Uterus (tissue), 3 donors: ENCODE measurements at regions not wholly inside any gene's neighbourhood (a gene's known extent, or its start where the extent isn't known, plus 50 kb on each side); places are given as distances from the start of the nearest gene placed in this dataset.
A peak's percentile ranks its signal among the peaks of the same experiment; 100 is the strongest.

Source experiments
- DNase-seq, 2 donors: peaks; one replicate each; pipeline ENCODE4 v3.0.0-alpha.2; 2019 to 2020
- H3K27ac ChIP-seq, 2 donors: fragments of 200-600 bp; sonication (generic); 1 replicate in 1 of 2; 2 replicates in 1 of 2; pipeline ENCODE4 v1.5.1; 2016 to 2018
- H3K27me3 ChIP-seq, 2 donors: fragments of 200-600 bp; sonication (generic); one replicate each; pipeline ENCODE4 v1.5.1; 2018 to 2019; ENCODE audit warnings: control low read depth in 1 of 2
- H3K36me3 ChIP-seq, 2 donors: fragments of 200-600 bp; sonication (generic); one replicate each; pipeline ENCODE4 v1.5.1; 2019; ENCODE audit warnings: control low read depth in 1 of 2
- H3K4me1 ChIP-seq, 2 donors: fragments of 200-600 bp; sonication (generic); one replicate each; pipeline ENCODE4 v1.5.1; 2018 to 2019; ENCODE audit warnings: control low read depth in 1 of 2
- H3K4me3 ChIP-seq, 2 donors: fragments of 200-600 bp; sonication (generic); 1 replicate in 1 of 2; 2 replicates in 1 of 2; pipeline ENCODE4 v1.5.1; 2018 to 2019; ENCODE audit warnings: mild to moderate bottlenecking in 1 of 2
- H3K9me3 ChIP-seq, 2 donors: fragments of 200-600 bp; sonication (generic); one replicate each; pipeline ENCODE4 v1.5.1; 2019; ENCODE audit warnings: control low read depth in 1 of 2
- CTCF ChIP-seq, 4 experiments: fragments of 200-600 bp in 2 of 4; fragments of 450-650 bp in 2 of 4; sonication (generic) in 2 of 4; IDR thresholded peaks; one replicate each; pipeline ENCODE4 v1.5.1; 2016 to 2019; ENCODE audit warnings: antibody characterized with exemption in 4 of 4, mild to moderate bottlenecking in 2 of 4, moderate library complexity in 1 of 4
- POLR2A ChIP-seq, 2 donors: fragments of 450-650 bp; IDR thresholded peaks; one replicate each; pipeline ENCODE4 v1.6.1; 2016; ENCODE audit warnings: antibody characterized with exemption in 2 of 2, mild to moderate bottlenecking in 1 of 2, moderate library complexity in 1 of 2
- intact Hi-C: fragments of 100-400 bp; cut with DNase I; formaldehyde crosslinking; loops from one replicate; pipeline ENCODE4 v1.15.1; 2023; ENCODE audit warnings: low total_unique reads
- donor health status: DM: yes; HTN: yes; CAD: no.

GRCh38 chr6:56856036-56856580, 98.8 kb upstream of the BEND6 start:
- H3K27me3 ChIP-seq, result no peaks in the 10 kb centered on the region
- H3K4me1 ChIP-seq, result no peaks in the 10 kb centered on the region
- intact Hi-C loops, result loop anchor here (10.0 kb wide), 1 partner anchor 221 kb away; no protein-coding TSS in a partner anchor
- TF ChIP-seq CTCF (IDR thresholded peaks at IDR 0.05) (no peak), POLR2A (IDR thresholded peaks at IDR 0.05) (no peak)
- no peak overlapping the region for H3K4me3 ChIP-seq
- DNase-seq, result no peak
- H3K9me3 ChIP-seq, result no peaks in the 10 kb centered on the region
- H3K27ac ChIP-seq, result no peak overlapping the region
- H3K36me3 ChIP-seq, result no peaks in the 10 kb centered on the region

- no peaks in the 10 kb centered on the region for H3K27me3 ChIP-seq
- DNase-seq, result no peak
Observed at GRCh38 chr6:56854086-56854485, 100.8 kb upstream of the BEND6 start.

GRCh38 chr6:56853541-56853940, 101.4 kb upstream of the BEND6 start:
- DNase-seq, result no peak
- Histone ChIP-seq H3K4me1 (no peaks in the 10 kb centered on the region), H3K27me3 (no peaks in the 10 kb centered on the region), H3K27ac (no peak overlapping the region), H3K36me3 (no peaks in the 10 kb centered on the region), H3K9me3 (no peaks in the 10 kb centered on the region), H3K4me3 (no peak overlapping the region)
- TF ChIP-seq POLR2A (IDR thresholded peaks at IDR 0.05) (no peak), CTCF (IDR thresholded peaks at IDR 0.05) (no peak)
- intact Hi-C loops, result loop anchor here (10.0 kb wide), 1 partner anchor 219 kb away; no protein-coding TSS in a partner anchor

More at GRCh38 chr6:56854086-56854485, 100.8 kb upstream of the BEND6 start:
- no peak overlapping the region for H3K27ac ChIP-seq
- intact Hi-C loops, result loop anchor here (10.0 kb wide), 1 partner anchor 219 kb away; no protein-coding TSS in a partner anchor
- no peaks in the 10 kb centered on the region for H3K4me1 ChIP-seq
- no peak overlapping the region for H3K4me3 ChIP-seq
- no peak for TF ChIP-seq POLR2A (IDR thresholded peaks at IDR 0.05)
- no peak for TF ChIP-seq CTCF (IDR thresholded peaks at IDR 0.05)
- H3K9me3 ChIP-seq, result no peaks in the 10 kb centered on the region
- no peaks in the 10 kb centered on the region for H3K36me3 ChIP-seq

GRCh38 chr6:56852260-56853010, 102.5 kb upstream of the BEND6 start:
- H3K27me3 ChIP-seq, result no peaks in the 10 kb centered on the region
- H3K9me3 ChIP-seq, result no peaks in the 10 kb centered on the region
- intact Hi-C loops, result loop anchor here (10.0 kb wide), 1 partner anchor 218 kb away; no protein-coding TSS in a partner anchor
- peak overlapping the region in 1 of 2 donors; percentile 50 for H3K4me3 ChIP-seq
- H3K27ac ChIP-seq, result peak overlapping the region; percentile 40 to 55
- H3K4me1 ChIP-seq, result no peaks in the 10 kb centered on the region
- no peak for DNase-seq
- H3K36me3 ChIP-seq, result no peaks in the 10 kb centered on the region
- TF ChIP-seq CTCF (IDR thresholded peaks at IDR 0.05) (no peak), POLR2A (IDR thresholded peaks at IDR 0.05) (no peak)
